K562 (cell line): ENCODE measurements at regions not wholly inside any gene's neighbourhood (a gene's known extent, or its start where the extent isn't known, plus 50 kb on each side); places are given as distances from the start of the nearest gene placed in this dataset.

Experiments
- ATAC-seq: fragments of 200-7000 bp; cut with Tn5 transposase; 3 replicates; pipeline ENCODE4 v1.9.1; 2020; ENCODE audit warnings: moderate library complexity
- BruUV-seq: library from RNA; stranded (reverse); fragments of 400-500 nt; replicated peaks from 2 replicates; lab custom pipeline; 2021; lab: Mats Ljungman, UMichigan
- CTCF ChIA-PET: fragments of 300-600 bp; formaldehyde crosslinking; extraction: SDS; loops from one replicate; lab custom pipeline; 2021; ENCODE audit warnings: low intra/inter-chr PET ratio; lab: Yijun Ruan, JAX
- POLR2A ChIA-PET: fragments of 300-600, 350-650 bp; sonication (Branson Sonifier 250); formaldehyde crosslinking; extraction: SDS; loops from one replicate; lab custom pipeline; 2021; ENCODE audit warnings: antibody characterized with exemption, inconsistent platforms; lab: Yijun Ruan, JAX
- DNase-seq, 4 experiments: peaks; one replicate each; pipeline versions ENCODE4 v3.0.0 to v3.0.0-alpha.2; 2011 to 2018; ENCODE audit warnings: low spot score in 3 of 4, mixed read lengths in 3 of 4; ENCODE audit errors: extremely low read depth in 1 of 4
- FAIRE-seq: peaks from 2 replicates; lab custom pipeline; 2011; peaks lifted over from hg19 to GRCh38; lab: Jason Lieb, UNC
- H2AFZ ChIP-seq: 2 replicates; pipeline ENCODE4 v1.6.0; 2011; ENCODE audit warnings: low read depth, low read length, control low read depth, inconsistent platforms
- H3K27ac ChIP-seq: fragments of 200-600 bp; 3 replicates; pipeline ENCODE4 v1.8.0; 2011; ENCODE audit warnings: low read depth, mild to moderate bottlenecking, control low read depth, inconsistent platforms, low read length, moderate library complexity, mixed read lengths; ENCODE audit errors: extremely low read depth
- H3K27me3 ChIP-seq, 2 experiments: fragments of 300-600 bp in 1 of 2; 2 replicates in 1 of 2; 3 replicates in 1 of 2; pipeline versions ENCODE4 v1.6.0 to v1.8.0; 2011; ENCODE audit warnings: inconsistent platforms in 2 of 2, low read length in 2 of 2, mild to moderate bottlenecking in 1 of 2, mixed read lengths in 1 of 2, moderate library complexity in 1 of 2; ENCODE audit not compliant: control insufficient read depth in 2 of 2, insufficient read depth in 2 of 2
- H3K36me3 ChIP-seq: fragments of 300-600 bp; 3 replicates; pipeline ENCODE4 v1.8.0; 2011; ENCODE audit warnings: mild to moderate bottlenecking, low read length, inconsistent platforms; ENCODE audit not compliant: control insufficient read depth, insufficient read depth
- H3K4me1 ChIP-seq, 2 experiments: fragments of 200-600 bp in 1 of 2; replicated peaks in 1 of 2; 2 replicates in 1 of 2; 3 replicates in 1 of 2; pipeline versions ENCODE4 v1.5.1 to v1.8.0; 2011; ENCODE audit warnings: inconsistent platforms in 2 of 2, low read length in 2 of 2, mild to moderate bottlenecking in 1 of 2, mixed read lengths in 1 of 2, moderate library complexity in 1 of 2; ENCODE audit not compliant: control insufficient read depth in 2 of 2, insufficient read depth in 2 of 2
- H3K4me2 ChIP-seq: 2 replicates; pipeline ENCODE4 v1.6.1; 2011; ENCODE audit warnings: low read length, control low read depth, inconsistent platforms, mixed read lengths; ENCODE audit not compliant: insufficient read depth
- H3K4me3 ChIP-seq: fragments of 200-600 bp; sonication (generic), shearing (Covaris generic); 2 replicates; pipeline ENCODE4 v1.5.1; 2016; ENCODE audit warnings: control low read depth, inconsistent platforms
- H3K79me2 ChIP-seq: fragments of 200-600 bp; 3 replicates; pipeline ENCODE4 v1.8.0; 2011; ENCODE audit warnings: low read length, inconsistent platforms; ENCODE audit not compliant: control insufficient read depth, insufficient read depth
- H3K9ac ChIP-seq, 2 experiments: 2 replicates each; pipeline versions ENCODE4 v1.6.0 to v1.6.1; 2011; ENCODE audit warnings: low read depth in 2 of 2, low read length in 2 of 2, control low read depth in 1 of 2, inconsistent platforms in 1 of 2, mild to moderate bottlenecking in 1 of 2, mixed read lengths in 1 of 2; ENCODE audit not compliant: insufficient read depth in 1 of 2
- H3K9me1 ChIP-seq: one replicate; pipeline ENCODE4 v1.6.0; 2011; ENCODE audit warnings: inconsistent platforms, mild to moderate bottlenecking, low read length, moderate library complexity; ENCODE audit not compliant: control insufficient read depth, insufficient read depth
- H3K9me3 ChIP-seq: replicated peaks from 2 replicates; pipeline ENCODE4 v1.5.1; 2011; ENCODE audit warnings: low read depth, low read length, inconsistent platforms; ENCODE audit not compliant: control insufficient read depth, insufficient read depth
- H4K20me1 ChIP-seq: replicated peaks from 2 replicates; pipeline ENCODE4 v1.6.1; 2011; ENCODE audit warnings: low read length, inconsistent platforms, mixed read lengths; ENCODE audit not compliant: control insufficient read depth, insufficient read depth
- ARNT ChIP-seq, 2 experiments: fragments of 450-650 bp; IDR thresholded peaks; 2 replicates each; pipeline ENCODE4 v1.6.1; 2016; ENCODE audit warnings: mild to moderate bottlenecking in 1 of 2
- BDP1 ChIP-seq: IDR thresholded peaks from 3 replicates; pipeline ENCODE4 v1.6.1; 2011; ENCODE audit not compliant: insufficient read length, insufficient read depth
- BRCA1 ChIP-seq, 2 experiments: fragments of 450-650 bp in 1 of 2; sonication (generic) in 1 of 2; formaldehyde crosslinking in 1 of 2; IDR thresholded peaks; 2 replicates each; pipeline versions ENCODE4 v1.5.0 to v1.6.1; 2017 to 2020; ENCODE audit warnings: mild to moderate bottlenecking in 1 of 2, missing genetic modification reagents in 1 of 2
- CGGBP1 ChIP-seq: fragments of 250-450 bp; sonication (Bioruptor Pico); IDR thresholded peaks from 2 replicates; pipeline ENCODE4 v1.9.0; 2021; ENCODE audit warnings: mild to moderate bottlenecking
- KHSRP ChIP-seq: fragments of 450-650 bp; IDR thresholded peaks from 2 replicates; pipeline ENCODE4 v1.6.1; 2017
- PATZ1 ChIP-seq: fragments of 250-450 bp; sonication (Bioruptor Pico); IDR thresholded peaks from 2 replicates; pipeline ENCODE4 v1.5.0; 2020; ENCODE audit warnings: mild to moderate bottlenecking, borderline replicate concordance
- TAF1 ChIP-seq: IDR thresholded peaks from 2 replicates; pipeline ENCODE4 v1.6.1; 2011; ENCODE audit warnings: mild to moderate bottlenecking, low read length, moderate library complexity; ENCODE audit not compliant: insufficient read depth, control insufficient read depth, severe bottlenecking; ENCODE audit errors: extremely low read depth
- WGBS: fragments of 100-300 bp; shearing (Covaris generic); methylation state at CpG from one replicate; pipeline ENCODE4 v1.1.6; 2016; ENCODE audit warnings: low coverage, mixed read lengths; ENCODE audit not compliant: insufficient coverage; ENCODE audit errors: missing lambda C conversion rate; 5-methylcytosine and 5-hydroxymethylcytosine counted together
- in situ Hi-C: fragments of 300-500 bp; cut with MboI; formaldehyde crosslinking; loops from 4 replicates; pipeline ENCODE4 v1.15.0; 2018; ENCODE audit warnings: inconsistent platforms, mixed read lengths
- intact Hi-C: fragments of 100-400 bp; cut with micrococcal nuclease; formaldehyde crosslinking; loops from 2 replicates; pipeline ENCODE4 v1.14.2; 2022

- DNase-seq (no peak), ATAC-seq (no peak), FAIRE-seq (no peak)
- Histone ChIP-seq H3K4me2 (no peak overlapping the region), H4K20me1 (no peaks in the 10 kb centered on the region), H3K9ac (no peak overlapping the region), H3K79me2 (no peaks in the 10 kb centered on the region), H2AFZ (no peak overlapping the region), H3K9me1 (no peaks in the 10 kb centered on the region), H3K27me3 (0 out of 5 replicates have a peak, but pooled peaks cover 0 to 5% of the 10 kb centered on the region in 2 experiments), H3K36me3 (no peaks in the 10 kb centered on the region), H3K27ac (no peak overlapping the region), H3K4me1 (no peaks in the 10 kb centered on the region), H3K4me3 (no peak overlapping the region), H3K9me3 (no peaks in the 10 kb centered on the region)
- intact Hi-C loops (no loop called here), in situ Hi-C loops (no loop called here)
- no TSS peak for BruUV-seq
- TF ChIP-seq KHSRP, result no peak
- no peak for TF ChIP-seq BRCA1 (IDR thresholded peaks at IDR 0.05)
- TF ChIP-seq BRCA1 (CRISPR knock-in tag; IDR thresholded peaks at IDR 0.05), result no peak
- TF ChIP-seq PATZ1 (CRISPR knock-in tag), result no peak
- no peak for TF ChIP-seq BDP1
- no peak for TF ChIP-seq ARNT (IDR thresholded peaks at IDR 0.05)
- TF ChIP-seq CGGBP1 (CRISPR knock-in tag), result no peak
- no peak for TF ChIP-seq TAF1
- POLR2A ChIA-PET, result no interaction called here
- CTCF ChIA-PET, result no interaction called here
- WGBS, result 2% methylated on average over 15 of the region's 16 CpGs
These were observed 592.4 kb downstream of the TBC1D22A start for GRCh38 chr22:47354668-47355387.
